Left lobe of liver (tissue), 2 donors: ENCODE measurements at regions not wholly inside any gene's neighbourhood (a gene's known extent, or its start where the extent isn't known, plus 50 kb on each side); places are given as distances from the start of the nearest gene placed in this dataset.
"Not testable (repeated sequence)": the region's sequence is repeated elsewhere in the genome, so short reads cannot be mapped to it uniquely, and the experiment has no call there.

Experiments used
- ATAC-seq: fragments of 200-7000 bp; cut with Tn5 transposase; one replicate; pipeline ENCODE4 v1.9.1; 2020; ENCODE audit warnings: mild to moderate bottlenecking, moderate library complexity
- DNase-seq: peaks from one replicate; pipeline ENCODE4 v3.0.0-alpha.2; 2020; ENCODE audit warnings: low spot score
- donor health status: DM: no; HTN: no; CAD: no; lungs with moderate emphysema.
- donor health status: DM: no; HTN: yes; CAD: no.

- DNase-seq = no peak
- no peak for ATAC-seq
Measured at GRCh38 chr10:21463436-21463835, 62.0 kb downstream of the SKIDA1 start.

GRCh38 chr10:21458126-21458871 is 67.2 kb downstream of the SKIDA1 start:
- no peak for ATAC-seq

GRCh38 chr10:21456160-21456559 is 69.3 kb downstream of the SKIDA1 start:
- ATAC-seq (no peak), DNase-seq (no peak)

More at GRCh38 chr10:21458126-21458871, 67.2 kb downstream of the SKIDA1 start:
- no peak for DNase-seq

- no peak for DNase-seq
- ATAC-seq = no peak
Measured at GRCh38 chr10:21452203-21452602, 73.3 kb downstream of the SKIDA1 start.

- no peak for DNase-seq
- no peak for ATAC-seq
Measured at GRCh38 chr10:21449288-21449966, 76.1 kb downstream of the SKIDA1 start.

- ATAC-seq = no peak
Measured at GRCh38 chr10:21445163-21445562, 80.3 kb downstream of the SKIDA1 start.

GRCh38 chr10:21441625-21442024 is 83.9 kb downstream of the SKIDA1 start:
- no peak for ATAC-seq
- no peak for DNase-seq

More at GRCh38 chr10:21445163-21445562, 80.3 kb downstream of the SKIDA1 start:
- no peak for DNase-seq

GRCh38 chr10:21438914-21439313 is 86.6 kb downstream of the SKIDA1 start:
- ATAC-seq, DNase-seq: not testable (repeated sequence)

GRCh38 chr10:21437770-21438382 is 87.6 kb downstream of the SKIDA1 start:
- DNase-seq (no peak), ATAC-seq (no peak)

GRCh38 chr10:21432266-21432665 is 93.2 kb downstream of the SKIDA1 start:
- ATAC-seq (no peak), DNase-seq (no peak)

- DNase-seq (no peak), ATAC-seq (no peak)
Measured at GRCh38 chr10:21431799-21432198, 93.7 kb downstream of the SKIDA1 start.

GRCh38 chr10:21427804-21428481 is 97.5 kb downstream of the SKIDA1 start:
- ATAC-seq (no peak), DNase-seq (no peak)

GRCh38 chr10:21424459-21424861 is 101.0 kb downstream of the SKIDA1 start:
- ATAC-seq (no peak), DNase-seq (no peak)

- ATAC-seq (no peak), DNase-seq (no peak)
Measured at GRCh38 chr10:21423850-21424249, 101.6 kb downstream of the SKIDA1 start.

GRCh38 chr10:21423338-21423737 is 102.1 kb downstream of the SKIDA1 start:
- ATAC-seq = no peak
- no peak for DNase-seq

GRCh38 chr10:21421794-21422193 is 103.7 kb downstream of the SKIDA1 start:
- DNase-seq (no peak), ATAC-seq (no peak)

GRCh38 chr10:21421016-21421415 is 104.5 kb downstream of the SKIDA1 start:
- DNase-seq = no peak
- no peak for ATAC-seq

- ATAC-seq, DNase-seq: not testable (repeated sequence)
Measured at GRCh38 chr10:21418981-21419576, 106.4 kb downstream of the SKIDA1 start.

GRCh38 chr10:21417172-21417712 is 108.2 kb downstream of the SKIDA1 start:
- no peak for DNase-seq
- ATAC-seq = no peak

GRCh38 chr10:21413680-21414079 is 111.8 kb downstream of the SKIDA1 start:
- ATAC-seq = no peak
- no peak for DNase-seq

GRCh38 chr10:21413268-21413667 is 112.2 kb downstream of the SKIDA1 start:
- ATAC-seq (no peak), DNase-seq (no peak)
